Mucosa of descending colon (tissue), 3 donors: ENCODE measurements at regions not wholly inside any gene's neighbourhood (a gene's known extent, or its start where the extent isn't known, plus 50 kb on each side); places are given as distances from the start of the nearest gene placed in this dataset.

Experiments used
- ATAC-seq: fragments of 200-7000 bp; cut with Tn5 transposase; one replicate; pipeline ENCODE4 v1.9.1; 2020; ENCODE audit warnings: mild to moderate bottlenecking, moderate library complexity
- DNase-seq, 3 donors: peaks; one replicate each; pipeline ENCODE4 v3.0.0-alpha.2; 2020
- H3K36me3 ChIP-seq: fragments of 200-600 bp; one replicate; pipeline ENCODE4 v1.8.0; 2021; ENCODE audit warnings: low read depth, mild to moderate bottlenecking
- H3K4me1 ChIP-seq: fragments of 200-600 bp; one replicate; pipeline ENCODE4 v1.8.0; 2021; ENCODE audit warnings: low read depth, mild to moderate bottlenecking
- H3K4me3 ChIP-seq: fragments of 200-600 bp; one replicate; pipeline ENCODE4 v1.8.0; 2021; ENCODE audit warnings: mild to moderate bottlenecking
- H3K9me3 ChIP-seq: fragments of 200-600 bp; one replicate; pipeline ENCODE4 v1.8.0; 2021; ENCODE audit warnings: mild to moderate bottlenecking
- intact Hi-C, 2 donors: fragments of 100-400 bp; cut with DNase I in 1 of 2; cut with micrococcal nuclease in 1 of 2; formaldehyde crosslinking; loops; one replicate each; pipeline versions ENCODE4 v1.11.0 to v1.11.1; 2022; cut with DNase I, micrococcal nuclease
- TF ChIP-seq, protein P1 (sequence below): fragments of 200-600 bp; IDR thresholded peaks from one replicate; pipeline ENCODE4 v1.8.0; 2022; ENCODE audit warnings: antibody characterized with exemption, mild to moderate bottlenecking
- donor health status: DM: no; HTN: no; CAD: no; lungs with moderate emphysema.
- donor health status: DM: no; HTN: no; CAD: no.
- donor health status: DM: no; HTN: yes; CAD: no.

DNA sequence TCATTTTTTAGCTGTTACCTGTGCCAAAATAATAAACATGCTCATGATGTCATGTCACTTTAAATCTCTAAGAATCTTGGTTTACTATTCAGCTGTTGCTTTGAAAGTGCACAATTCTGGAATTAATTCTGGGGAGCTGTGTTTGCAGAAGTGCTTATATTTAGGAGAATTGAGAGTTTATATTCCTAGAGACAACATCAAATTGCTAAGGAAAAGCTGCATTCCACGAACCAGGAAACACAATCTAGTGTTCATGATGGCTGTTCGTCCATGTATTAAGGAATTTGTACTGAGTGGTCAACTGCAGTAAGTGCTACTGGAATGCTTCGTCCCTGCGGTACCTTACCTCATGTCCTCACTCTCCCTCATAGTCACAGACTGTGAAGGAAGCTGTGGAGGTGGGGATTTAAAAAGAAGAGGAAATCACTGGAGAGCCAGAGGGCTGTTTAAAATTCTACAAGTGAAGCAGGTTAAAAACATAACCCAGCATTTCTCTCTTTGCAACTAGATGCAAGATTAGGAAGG is 161.0 kb downstream of the TRMT11 start:
- ATAC-seq: no peak
- TF ChIP-seq, protein P1, sequence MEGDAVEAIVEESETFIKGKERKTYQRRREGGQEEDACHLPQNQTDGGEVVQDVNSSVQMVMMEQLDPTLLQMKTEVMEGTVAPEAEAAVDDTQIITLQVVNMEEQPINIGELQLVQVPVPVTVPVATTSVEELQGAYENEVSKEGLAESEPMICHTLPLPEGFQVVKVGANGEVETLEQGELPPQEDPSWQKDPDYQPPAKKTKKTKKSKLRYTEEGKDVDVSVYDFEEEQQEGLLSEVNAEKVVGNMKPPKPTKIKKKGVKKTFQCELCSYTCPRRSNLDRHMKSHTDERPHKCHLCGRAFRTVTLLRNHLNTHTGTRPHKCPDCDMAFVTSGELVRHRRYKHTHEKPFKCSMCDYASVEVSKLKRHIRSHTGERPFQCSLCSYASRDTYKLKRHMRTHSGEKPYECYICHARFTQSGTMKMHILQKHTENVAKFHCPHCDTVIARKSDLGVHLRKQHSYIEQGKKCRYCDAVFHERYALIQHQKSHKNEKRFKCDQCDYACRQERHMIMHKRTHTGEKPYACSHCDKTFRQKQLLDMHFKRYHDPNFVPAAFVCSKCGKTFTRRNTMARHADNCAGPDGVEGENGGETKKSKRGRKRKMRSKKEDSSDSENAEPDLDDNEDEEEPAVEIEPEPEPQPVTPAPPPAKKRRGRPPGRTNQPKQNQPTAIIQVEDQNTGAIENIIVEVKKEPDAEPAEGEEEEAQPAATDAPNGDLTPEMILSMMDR: no peak
- H3K4me1 ChIP-seq: no peaks in the 10 kb centered on the region
- no peaks in the 10 kb centered on the region for H3K36me3 ChIP-seq
- no peaks in the 10 kb centered on the region for H3K9me3 ChIP-seq
- no peak overlapping the region for H3K4me3 ChIP-seq
- DNase-seq: no peak
- intact Hi-C loops: no loop called here

DNA sequence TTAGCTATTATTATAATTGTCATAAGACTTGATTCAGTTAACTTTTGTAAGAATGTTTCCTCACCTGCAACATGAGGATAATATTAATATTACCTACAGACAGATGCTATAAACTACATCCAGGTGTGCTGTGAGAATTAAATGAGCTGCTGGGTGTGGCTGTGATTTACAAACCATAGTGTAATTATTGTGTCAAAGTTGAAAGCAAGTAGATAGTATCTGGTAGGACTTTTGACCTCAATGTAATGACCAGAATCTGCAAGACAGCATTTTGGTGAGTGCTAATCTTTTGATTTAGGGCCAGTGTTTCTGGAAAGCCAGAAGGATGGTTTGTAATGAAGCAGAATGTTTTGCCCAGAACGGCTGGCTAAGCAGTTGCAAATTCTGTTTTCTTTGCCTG is 162.5 kb downstream of the TRMT11 start:
- Histone ChIP-seq H3K36me3 (no peaks in the 10 kb centered on the region), H3K4me3 (no peak overlapping the region), H3K4me1 (no peaks in the 10 kb centered on the region), H3K9me3 (no peaks in the 10 kb centered on the region)
- ATAC-seq (no peak), DNase-seq (no peak)
- TF ChIP-seq, protein P1: no peak
- intact Hi-C loops: no loop called here

DNA sequence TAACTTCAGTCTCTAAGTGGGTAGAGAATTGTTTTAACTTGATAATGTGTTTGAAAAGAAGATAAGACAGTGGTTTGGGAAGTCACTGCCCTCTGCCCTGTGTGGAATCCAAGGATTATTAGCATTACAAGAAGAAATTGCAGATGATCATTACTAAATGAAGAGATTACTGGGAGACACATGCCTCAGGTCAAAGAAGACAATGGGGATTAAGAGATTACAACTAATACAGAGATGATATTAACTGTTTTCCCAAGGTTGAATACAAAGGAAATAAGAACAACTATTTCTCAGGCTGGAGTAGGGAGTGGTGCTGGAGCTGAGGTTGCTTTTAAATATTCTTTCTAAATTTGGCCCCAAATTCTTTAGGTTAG is 166.0 kb downstream of the TRMT11 start:
- ATAC-seq: no peak
- no peaks in the 10 kb centered on the region for H3K9me3 ChIP-seq
- no peaks in the 10 kb centered on the region for H3K4me1 ChIP-seq
- TF ChIP-seq, protein P1: no peak
- DNase-seq: no peak
- intact Hi-C loops: no loop called here
- H3K4me3 ChIP-seq: no peak overlapping the region
- H3K36me3 ChIP-seq: no peaks in the 10 kb centered on the region

DNA sequence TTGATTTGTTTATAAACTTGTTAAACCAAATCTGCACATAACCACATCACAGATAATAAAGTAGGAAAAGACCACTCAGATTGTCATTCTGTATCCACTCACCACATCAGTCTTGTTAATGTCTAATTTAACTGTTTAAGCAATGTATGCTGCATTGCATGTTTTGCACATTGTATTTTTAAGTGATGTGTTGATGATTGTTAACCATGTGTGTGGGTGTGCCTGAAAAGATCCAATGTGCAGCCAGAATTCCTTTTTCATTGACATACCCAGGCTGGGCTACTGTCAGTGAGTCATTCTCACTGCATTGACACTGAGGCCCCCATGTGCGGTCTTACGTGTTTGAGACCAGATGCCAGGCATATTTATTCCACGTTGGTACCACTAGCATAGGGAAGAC is 167.3 kb downstream of the TRMT11 start:
- no peak for ATAC-seq
- TF ChIP-seq, protein P1: no peak
- H3K4me3 ChIP-seq: no peak overlapping the region
- no peaks in the 10 kb centered on the region for H3K36me3 ChIP-seq
- no peak for DNase-seq
- intact Hi-C loops: no loop called here
- H3K9me3 ChIP-seq: no peaks in the 10 kb centered on the region
- no peaks in the 10 kb centered on the region for H3K4me1 ChIP-seq

DNA sequence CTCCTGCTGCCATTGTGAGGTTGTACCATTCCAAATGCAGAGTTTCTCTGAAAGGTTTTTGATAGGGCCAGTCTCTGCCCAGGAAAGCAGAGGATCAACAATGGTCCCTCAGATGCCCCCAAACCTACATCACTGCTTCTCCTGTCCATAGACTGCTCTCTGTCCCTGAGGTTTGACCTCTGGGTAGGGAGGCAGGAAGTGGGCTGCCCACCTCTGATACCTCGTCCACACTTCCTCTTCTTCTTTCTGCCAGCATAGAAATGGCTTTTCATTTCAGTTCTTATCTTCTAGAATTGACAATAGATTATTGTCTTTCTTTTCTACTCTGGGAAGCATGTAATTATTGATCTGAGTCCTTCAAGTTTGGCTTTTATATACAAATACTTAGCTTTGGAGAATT is 170.6 kb downstream of the TRMT11 start:
- no peak for DNase-seq
- Histone ChIP-seq H3K9me3 (no peaks in the 10 kb centered on the region), H3K4me3 (no peak overlapping the region), H3K36me3 (no peaks in the 10 kb centered on the region), H3K4me1 (no peaks in the 10 kb centered on the region)
- TF ChIP-seq, protein P1: no peak
- intact Hi-C loops: no loop called here
- no peak for ATAC-seq

DNA sequence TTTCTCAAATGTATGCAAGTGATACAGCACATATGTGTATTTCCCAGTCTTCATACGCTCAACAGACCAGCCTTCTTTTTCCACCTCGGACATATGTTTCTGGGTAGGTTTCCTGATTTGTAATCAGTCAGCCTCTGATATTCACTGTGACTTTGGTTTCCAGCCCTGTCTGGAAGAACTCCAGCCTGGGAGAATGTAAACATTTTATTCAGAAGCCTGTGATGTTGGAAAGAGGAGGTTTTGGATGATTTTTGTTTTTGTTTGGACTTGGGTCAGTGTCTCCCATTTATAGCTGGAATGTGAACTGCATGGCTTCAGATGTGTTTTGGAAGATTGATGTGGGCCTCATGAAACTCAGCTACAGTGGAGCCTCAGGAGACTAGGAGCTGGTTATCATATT is 172.2 kb upstream of the CENPW start:
- DNase-seq (no peak), ATAC-seq (no peak)
- Histone ChIP-seq H3K36me3 (no peaks in the 10 kb centered on the region), H3K4me3 (no peak overlapping the region), H3K4me1 (peaks cover 6% of the 10 kb centered on the region), H3K9me3 (no peaks in the 10 kb centered on the region)
- TF ChIP-seq, protein P1: no peak
- intact Hi-C loops: no loop called here
